ENCODE measurements at regions not wholly inside any gene's neighbourhood (a gene's known extent, or its start where the extent isn't known, plus 50 kb on each side); places are given as distances from the start of the nearest gene placed in this dataset.

DNA sequence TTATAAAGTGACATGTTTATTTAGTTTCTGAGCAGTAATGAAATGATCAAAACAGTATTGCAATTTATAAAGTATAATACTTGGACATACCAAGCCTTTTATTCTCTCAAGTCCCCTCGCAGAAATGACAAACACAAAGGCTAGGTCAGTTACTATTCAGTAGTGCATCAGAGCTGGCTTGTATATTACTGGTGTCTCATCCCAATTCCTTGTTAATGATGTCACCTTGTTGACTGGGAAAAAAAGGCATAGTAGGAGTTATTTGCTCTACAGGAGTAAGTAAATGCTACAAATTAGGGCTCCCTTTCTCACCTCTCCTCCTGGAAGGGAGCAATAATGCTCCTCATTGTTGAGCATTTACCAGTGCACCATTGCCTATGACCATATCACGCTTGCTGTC, 317.6 kb downstream of the CHL1 start:
- TF ChIP-seq, protein P1, sequence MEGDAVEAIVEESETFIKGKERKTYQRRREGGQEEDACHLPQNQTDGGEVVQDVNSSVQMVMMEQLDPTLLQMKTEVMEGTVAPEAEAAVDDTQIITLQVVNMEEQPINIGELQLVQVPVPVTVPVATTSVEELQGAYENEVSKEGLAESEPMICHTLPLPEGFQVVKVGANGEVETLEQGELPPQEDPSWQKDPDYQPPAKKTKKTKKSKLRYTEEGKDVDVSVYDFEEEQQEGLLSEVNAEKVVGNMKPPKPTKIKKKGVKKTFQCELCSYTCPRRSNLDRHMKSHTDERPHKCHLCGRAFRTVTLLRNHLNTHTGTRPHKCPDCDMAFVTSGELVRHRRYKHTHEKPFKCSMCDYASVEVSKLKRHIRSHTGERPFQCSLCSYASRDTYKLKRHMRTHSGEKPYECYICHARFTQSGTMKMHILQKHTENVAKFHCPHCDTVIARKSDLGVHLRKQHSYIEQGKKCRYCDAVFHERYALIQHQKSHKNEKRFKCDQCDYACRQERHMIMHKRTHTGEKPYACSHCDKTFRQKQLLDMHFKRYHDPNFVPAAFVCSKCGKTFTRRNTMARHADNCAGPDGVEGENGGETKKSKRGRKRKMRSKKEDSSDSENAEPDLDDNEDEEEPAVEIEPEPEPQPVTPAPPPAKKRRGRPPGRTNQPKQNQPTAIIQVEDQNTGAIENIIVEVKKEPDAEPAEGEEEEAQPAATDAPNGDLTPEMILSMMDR (conservative IDR thresholded peaks at IDR 0.05; ENCODE audit: low read depth, low read length) = no peak
- TF ChIP-seq EZH2 (IDR thresholded peaks at IDR 0.05; ENCODE audit: low read length, unreplicated experiment) = no peak
